ENCODE measurements at regions not wholly inside any gene's neighbourhood (a gene's known extent, or its start where the extent isn't known, plus 50 kb on each side); places are given as distances from the start of the nearest gene placed in this dataset.

DNA sequence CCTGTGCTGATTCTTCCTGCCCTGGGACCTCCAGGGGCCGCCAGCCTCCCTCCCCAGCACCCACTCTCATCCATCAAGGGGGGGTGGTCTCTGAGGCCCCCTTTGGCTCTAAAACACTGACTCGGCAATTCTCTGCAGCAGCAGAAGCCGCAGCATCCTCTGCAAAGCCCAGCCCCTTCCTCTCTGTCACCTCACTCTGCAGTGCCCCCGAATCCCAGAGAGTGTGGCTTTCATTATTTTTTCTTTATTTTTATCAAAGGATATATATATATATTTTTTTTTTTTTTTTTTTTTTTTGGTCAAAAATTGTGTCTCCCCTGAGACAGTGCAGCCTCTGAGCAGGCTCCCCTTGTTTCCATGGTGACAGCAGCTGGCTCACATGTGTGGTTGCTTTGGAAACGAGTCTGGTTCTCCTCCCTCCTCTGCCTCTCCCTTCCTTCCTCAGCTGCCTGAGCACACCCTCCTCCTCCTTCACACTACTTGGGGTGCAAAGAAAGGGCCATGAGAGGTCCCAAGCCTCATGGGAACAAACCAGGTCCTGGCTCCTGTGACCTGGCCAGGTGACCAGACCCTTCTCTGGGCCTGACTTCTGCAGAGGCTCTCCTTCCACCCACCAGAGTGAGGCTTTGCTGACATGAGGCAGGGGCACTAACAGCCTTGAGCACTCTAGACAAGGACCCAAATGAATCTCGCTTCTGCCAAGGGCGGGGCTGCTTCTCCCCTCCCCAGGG, 100.5 kb downstream of the LRRC74A start:
- H3K27me3 ChIP-seq (replicated peaks in 1 of 2; ENCODE audit: control insufficient read depth in 2 of 2, insufficient read depth in 2 of 2, low read length in 1 of 2), result no peaks in the 10 kb centered on the region
- in situ Hi-C loops (cut with MboI), result no loop called here
- WGBS (ENCODE audit: insufficient coverage, insufficient replicate concordance, low lambda C conversion rate, missing lambda C conversion rate), result 22% methylated on average over 6 of the region's 7 CpGs
- no peaks in the 10 kb centered on the region for H4K20me1 ChIP-seq (ENCODE audit: control insufficient read depth, insufficient read depth)
- H3K9me3 ChIP-seq (replicated peaks; ENCODE audit: control insufficient read depth, insufficient read depth, low read length), result no peaks in the 10 kb centered on the region
- H3K4me2 ChIP-seq (ENCODE audit: control insufficient read depth, insufficient read depth), result no peak overlapping the region
- DNase-seq (ENCODE audit: low read depth, low spot score), result no peak
- no peak overlapping the region for H3K4me3 ChIP-seq
- H3K36me3 ChIP-seq (ENCODE audit: control insufficient read depth in 2 of 2, insufficient read depth in 2 of 2, low read length in 1 of 2), result no peaks in the 10 kb centered on the region
- H3K27ac ChIP-seq (ENCODE audit: control insufficient read depth, insufficient read depth), result no peak overlapping the region
- ChIA-PET RAD21 (ENCODE audit: unreplicated experiment) (interaction anchor here (0.9 to 2.8 kb wide), 3 partner anchors 16 to 141 kb away, joined by 3 to 15 read pairs (median 3); no protein-coding TSS in a partner anchor), POLR2A (interaction anchor here (0.6 to 2.0 kb wide), 4 partner anchors 10 to 1802 kb away, joined by 3 to 5 read pairs (median 4); no protein-coding TSS in a partner anchor), CTCF (no interaction called here), SMC1A (ENCODE audit: uncharacterized antibody, unreplicated experiment) (interaction anchor here (0.9 to 1.3 kb wide), 3 partner anchors 16 to 127 kb away, joined by 3 to 4 read pairs (median 4); no protein-coding TSS in a partner anchor)
- intact Hi-C loops (cut with micrococcal nuclease; ENCODE audit: unreplicated experiment), result no loop called here
- FAIRE-seq, result peak; percentile 84
- BruUV-seq (replicated peaks), result no TSS peak
- H3K4me1 ChIP-seq (ENCODE audit: control insufficient read depth, insufficient read depth, low read length), result peaks cover 18% of the 10 kb centered on the region
- ATAC-seq, result peak; percentile 85
- no peak overlapping the region for H2AFZ ChIP-seq (ENCODE audit: control insufficient read depth, low read depth, low read length)
- no peaks in the 10 kb centered on the region for H3K79me2 ChIP-seq (ENCODE audit: control insufficient read depth, insufficient read depth, low read length)
- no peak overlapping the region for H3K9ac ChIP-seq (ENCODE audit: control insufficient read depth, insufficient read depth, low read length)
- TF ChIP-seq BMI1 (IDR thresholded peaks at IDR 0.05; ENCODE audit: borderline replicate concordance) (peak; percentile 94), MXI1 (IDR thresholded peaks at IDR 0.05; ENCODE audit: low read depth, low read length) (peak; percentile 63; the same call in 1 of the 2 replicates), PML (IDR thresholded peaks at IDR 0.05; ENCODE audit: low read length) (no peak), ZNF622 (IDR thresholded peaks at IDR 0.05) (no peak), NR2F1 (conservative IDR thresholded peaks at IDR 0.05) (no peak), BHLHE40 (IDR thresholded peaks at IDR 0.05; ENCODE audit: borderline replicate concordance in 1 of 2, low read depth in 2 of 2, low read length in 1 of 2) (peak; percentile 34 to 39; a peak in 2 of 4 replicates), ZNF384 (IDR thresholded peaks at IDR 0.05; ENCODE audit: borderline replicate concordance, low read depth, low read length) (peak; percentile 43; the same call in 1 of the 2 replicates), HDAC6 (IDR thresholded peaks at IDR 0.05; ENCODE audit: unreplicated experiment) (no peak), SUPT20H (IDR thresholded peaks at IDR 0.05; ENCODE audit: borderline replicate concordance, control insufficient read depth, low read depth, low read length) (no peak), MEF2B (IDR thresholded peaks at IDR 0.05; ENCODE audit: partially characterized antibody, poor library complexity, severe bottlenecking) (peak; percentile 64), HDAC2 (IDR thresholded peaks at IDR 0.05) (no peak), CBX5 (IDR thresholded peaks at IDR 0.05; ENCODE audit: low read depth) (no peak), POLR2A (IDR thresholded peaks at IDR 0.05; ENCODE audit: low read depth, low read length) (no peak), RFX5 (IDR thresholded peaks at IDR 0.05; ENCODE audit: low read depth, low read length) (0 out of 2 replicates have a peak, but pooled peaks have one; percentile 33), RBBP5 (conservative IDR thresholded peaks at IDR 0.05) (no peak), ETV6 (conservative IDR thresholded peaks at IDR 0.05 in 1 of 2, IDR thresholded peaks at IDR 0.05 in 1 of 2; ENCODE audit: borderline replicate concordance in 1 of 2, low read depth in 1 of 2) (no peak), ZZZ3 (IDR thresholded peaks at IDR 0.05; ENCODE audit: control insufficient read depth, insufficient read length, low read depth) (no peak), LARP7 (IDR thresholded peaks at IDR 0.05) (no peak), YBX1 (IDR thresholded peaks at IDR 0.05) (no peak), HDGF (IDR thresholded peaks at IDR 0.05) (peak; percentile 48; the same call in 1 of the 2 replicates), ZNF207 (IDR thresholded peaks at IDR 0.05; ENCODE audit: borderline replicate concordance) (no peak), HCFC1 (IDR thresholded peaks at IDR 0.05; ENCODE audit: low read length) (no peak)
- TF ChIP-seq, protein P1, sequence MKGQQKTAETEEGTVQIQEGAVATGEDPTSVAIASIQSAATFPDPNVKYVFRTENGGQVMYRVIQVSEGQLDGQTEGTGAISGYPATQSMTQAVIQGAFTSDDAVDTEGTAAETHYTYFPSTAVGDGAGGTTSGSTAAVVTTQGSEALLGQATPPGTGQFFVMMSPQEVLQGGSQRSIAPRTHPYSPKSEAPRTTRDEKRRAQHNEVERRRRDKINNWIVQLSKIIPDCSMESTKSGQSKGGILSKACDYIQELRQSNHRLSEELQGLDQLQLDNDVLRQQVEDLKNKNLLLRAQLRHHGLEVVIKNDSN (IDR thresholded peaks at IDR 0.05; ENCODE audit: borderline replicate concordance, extremely low read length, insufficient read depth, low read depth, low read length), result no peak
- TF ChIP-seq, protein P2, sequence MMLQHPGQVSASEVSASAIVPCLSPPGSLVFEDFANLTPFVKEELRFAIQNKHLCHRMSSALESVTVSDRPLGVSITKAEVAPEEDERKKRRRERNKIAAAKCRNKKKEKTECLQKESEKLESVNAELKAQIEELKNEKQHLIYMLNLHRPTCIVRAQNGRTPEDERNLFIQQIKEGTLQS (IDR thresholded peaks at IDR 0.05; ENCODE audit: borderline replicate concordance, extremely low read depth, low read depth, low read length), result no peak
- TF ChIP-seq, protein P3, sequence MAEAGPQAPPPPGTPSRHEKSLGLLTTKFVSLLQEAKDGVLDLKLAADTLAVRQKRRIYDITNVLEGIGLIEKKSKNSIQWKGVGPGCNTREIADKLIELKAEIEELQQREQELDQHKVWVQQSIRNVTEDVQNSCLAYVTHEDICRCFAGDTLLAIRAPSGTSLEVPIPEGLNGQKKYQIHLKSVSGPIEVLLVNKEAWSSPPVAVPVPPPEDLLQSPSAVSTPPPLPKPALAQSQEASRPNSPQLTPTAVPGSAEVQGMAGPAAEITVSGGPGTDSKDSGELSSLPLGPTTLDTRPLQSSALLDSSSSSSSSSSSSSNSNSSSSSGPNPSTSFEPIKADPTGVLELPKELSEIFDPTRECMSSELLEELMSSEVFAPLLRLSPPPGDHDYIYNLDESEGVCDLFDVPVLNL (IDR thresholded peaks at IDR 0.05; ENCODE audit: low read depth, low read length), result no peak

Data from GM12878 (cell line).